ENCODE measurements at regions not wholly inside any gene's neighbourhood (a gene's known extent, or its start where the extent isn't known, plus 50 kb on each side); places are given as distances from the start of the nearest gene placed in this dataset.

- H3K4me3 ChIP-seq (ENCODE audit: insufficient read depth, low read length, poor library complexity, severe bottlenecking), result no peak overlapping the region
- H3K9ac ChIP-seq (ENCODE audit: low read length), result no peak overlapping the region
- TF ChIP-seq EZH2phosphoT487 (conservative IDR thresholded peaks at IDR 0.05; ENCODE audit: low read length) (no peak), CTCF (IDR thresholded peaks at IDR 0.05; ENCODE audit: insufficient read depth, low read length, poor library complexity, severe bottlenecking) (no peak)
- no peaks in the 10 kb centered on the region for H3F3A ChIP-seq (ENCODE audit: insufficient read depth)
- H3K9me3 ChIP-seq (ENCODE audit: insufficient read depth, low read length), result no peaks in the 10 kb centered on the region; the same call in 1 of the 2 replicates
- H3K27ac ChIP-seq (ENCODE audit: low read depth, low read length), result no peak overlapping the region
- no peaks in the 10 kb centered on the region for H3K79me2 ChIP-seq (ENCODE audit: insufficient read depth, low read length)
- no peaks in the 10 kb centered on the region for H3K9me2 ChIP-seq (replicated peaks; ENCODE audit: insufficient read depth, low read length)
- no peaks in the 10 kb centered on the region for H3K27me3 ChIP-seq (ENCODE audit: low read length)
- H3K4me2 ChIP-seq (ENCODE audit: low read depth, low read length, poor library complexity, severe bottlenecking), result no peak overlapping the region
- H2AFZ ChIP-seq (ENCODE audit: low read depth, low read length, severe bottlenecking), result no peak overlapping the region
- H4K20me1 ChIP-seq (ENCODE audit: low read depth, low read length), result no peaks in the 10 kb centered on the region
- H3K36me3 ChIP-seq (ENCODE audit: low read length), result no peaks in the 10 kb centered on the region
Observed at GRCh38 chr12:105843986-105844760, 294.6 kb downstream of the NUAK1 start.

- no peaks in the 10 kb centered on the region for H4K20me1 ChIP-seq (ENCODE audit: low read depth, low read length)
- TF ChIP-seq CTCF (IDR thresholded peaks at IDR 0.05; ENCODE audit: insufficient read depth, low read length, poor library complexity, severe bottlenecking) (no peak), EZH2phosphoT487 (conservative IDR thresholded peaks at IDR 0.05; ENCODE audit: low read length) (no peak)
- no peaks in the 10 kb centered on the region for H3K36me3 ChIP-seq (ENCODE audit: low read length)
- H3K27ac ChIP-seq (ENCODE audit: low read depth, low read length), result no peak overlapping the region
- H3K4me3 ChIP-seq (ENCODE audit: insufficient read depth, low read length, poor library complexity, severe bottlenecking), result no peak overlapping the region
- H3F3A ChIP-seq (ENCODE audit: insufficient read depth), result no peaks in the 10 kb centered on the region
- no peak overlapping the region for H2AFZ ChIP-seq (ENCODE audit: low read depth, low read length, severe bottlenecking)
- no peaks in the 10 kb centered on the region for H3K9me2 ChIP-seq (replicated peaks; ENCODE audit: insufficient read depth, low read length)
- no peak overlapping the region for H3K9ac ChIP-seq (ENCODE audit: low read length)
- no peaks in the 10 kb centered on the region; the same call in 1 of the 2 replicates for H3K9me3 ChIP-seq (ENCODE audit: insufficient read depth, low read length)
- no peak overlapping the region for H3K4me2 ChIP-seq (ENCODE audit: low read depth, low read length, poor library complexity, severe bottlenecking)
- H3K27me3 ChIP-seq (ENCODE audit: low read length), result no peaks in the 10 kb centered on the region
- H3K79me2 ChIP-seq (ENCODE audit: insufficient read depth, low read length), result no peaks in the 10 kb centered on the region
Observed at GRCh38 chr12:105846331-105846730, 292.4 kb downstream of the NUAK1 start.

GRCh38 chr12:105847068-105847467 lies 291.7 kb downstream of the NUAK1 start:
- Histone ChIP-seq H4K20me1 (ENCODE audit: low read depth, low read length) (no peaks in the 10 kb centered on the region), H3K4me3 (ENCODE audit: insufficient read depth, low read length, poor library complexity, severe bottlenecking) (no peak overlapping the region), H3K4me2 (ENCODE audit: low read depth, low read length, poor library complexity, severe bottlenecking) (no peak overlapping the region), H3K36me3 (ENCODE audit: low read length) (no peaks in the 10 kb centered on the region), H3K79me2 (ENCODE audit: insufficient read depth, low read length) (no peaks in the 10 kb centered on the region), H3K27ac (ENCODE audit: low read depth, low read length) (no peak overlapping the region), H3K9me3 (ENCODE audit: insufficient read depth, low read length) (no peaks in the 10 kb centered on the region; the same call in 1 of the 2 replicates), H3K27me3 (ENCODE audit: low read length) (no peaks in the 10 kb centered on the region), H3K9ac (ENCODE audit: low read length) (no peak overlapping the region), H3K9me2 (replicated peaks; ENCODE audit: insufficient read depth, low read length) (no peaks in the 10 kb centered on the region), H3F3A (ENCODE audit: insufficient read depth) (no peaks in the 10 kb centered on the region), H2AFZ (ENCODE audit: low read depth, low read length, severe bottlenecking) (no peak overlapping the region)
- TF ChIP-seq CTCF (IDR thresholded peaks at IDR 0.05; ENCODE audit: insufficient read depth, low read length, poor library complexity, severe bottlenecking), result no peak
- TF ChIP-seq EZH2phosphoT487 (conservative IDR thresholded peaks at IDR 0.05; ENCODE audit: low read length), result no peak
